HepG2 (cell line): ENCODE measurements at regions not wholly inside any gene's neighbourhood (a gene's known extent, or its start where the extent isn't known, plus 50 kb on each side); places are given as distances from the start of the nearest gene placed in this dataset.
A peak's percentile ranks its signal among the peaks of the same experiment; 100 is the strongest.

Experiments used
- ATAC-seq: fragments of 200-7000 bp; cut with Tn5 transposase; 3 replicates; pipeline ENCODE4 v1.9.1; 2020; ENCODE audit warnings: mild to moderate bottlenecking, moderate library complexity
- BruUV-seq: library from RNA; stranded (reverse); fragments of 400-500 nt; replicated peaks from 2 replicates; lab custom pipeline; 2021; lab: Mats Ljungman, UMichigan
- CTCF ChIA-PET: fragments of 300-600 bp; formaldehyde crosslinking; extraction: SDS; loops from one replicate; lab custom pipeline; 2021; ENCODE audit warnings: low total read pairs, inconsistent platforms, low intra/inter-chr PET ratio; lab: Yijun Ruan, JAX
- POLR2A ChIA-PET: fragments of 350-600 bp; sonication (Branson Sonifier 250); formaldehyde crosslinking; loops from one replicate; lab custom pipeline; 2020; ENCODE audit warnings: antibody characterized with exemption, inconsistent platforms; lab: Yijun Ruan, JAX
- DNase-seq: peaks from one replicate; pipeline ENCODE4 v3.0.0-alpha.2; 2015; ENCODE audit warnings: low spot score
- FAIRE-seq: peaks from 3 replicates; lab custom pipeline; 2011; peaks lifted over from hg19 to GRCh38; lab: Jason Lieb, UNC
- H2AFZ ChIP-seq: one replicate; pipeline ENCODE4 v1.6.1; 2011; ENCODE audit warnings: low read length, inconsistent platforms
- H3K27ac ChIP-seq: fragments of 300-600 bp; 3 replicates; pipeline ENCODE4 v1.8.0; 2011; ENCODE audit warnings: mixed run types, mild to moderate bottlenecking, mixed read lengths, low read length, inconsistent platforms; ENCODE audit not compliant: insufficient read depth; ENCODE audit errors: extremely low read length
- H3K27me3 ChIP-seq, 2 experiments: fragments of 200-600 bp in 1 of 2; 2 replicates in 1 of 2; 3 replicates in 1 of 2; pipeline versions ENCODE4 v1.6.0 to v1.8.0; 2011; ENCODE audit warnings: low read length in 2 of 2, mild to moderate bottlenecking in 2 of 2, moderate library complexity in 2 of 2, inconsistent platforms in 1 of 2; ENCODE audit not compliant: insufficient read depth in 2 of 2, control insufficient read depth in 1 of 2
- H3K36me3 ChIP-seq, 2 experiments: fragments of 200-600 bp in 1 of 2; replicated peaks in 1 of 2; 2 replicates in 1 of 2; 3 replicates in 1 of 2; pipeline versions ENCODE4 v1.5.1 to v1.8.0; 2011; ENCODE audit warnings: low read length in 2 of 2, inconsistent platforms in 1 of 2; ENCODE audit not compliant: insufficient read depth in 2 of 2, control insufficient read depth in 1 of 2
- H3K4me1 ChIP-seq: 2 replicates; pipeline ENCODE4 v1.5.1; 2012; ENCODE audit warnings: low read length, inconsistent platforms; ENCODE audit not compliant: insufficient read depth
- H3K4me2 ChIP-seq: 2 replicates; pipeline ENCODE4 v1.6.0; 2011; ENCODE audit warnings: low read depth, low read length, inconsistent platforms
- H3K4me3 ChIP-seq, 3 experiments: fragments of 200-600 bp in 1 of 3; sonication (generic), shearing (Covaris generic) in 1 of 3; replicated peaks in 1 of 3; 2 replicates each; pipeline ENCODE4 v1.5.1; 2011 to 2016; ENCODE audit warnings: low read length in 3 of 3, inconsistent platforms in 2 of 3, low read depth in 2 of 3, mild to moderate bottlenecking in 2 of 3, control low read depth in 1 of 3, mixed read lengths in 1 of 3; ENCODE audit not compliant: insufficient read depth in 1 of 3
- H3K79me2 ChIP-seq: one replicate; pipeline ENCODE4 v1.6.1; 2011; ENCODE audit warnings: low read length, inconsistent platforms; ENCODE audit not compliant: insufficient read depth
- H3K9ac ChIP-seq: 2 replicates; pipeline ENCODE4 v1.6.0; 2011; ENCODE audit warnings: mild to moderate bottlenecking, low read depth, low read length, inconsistent platforms; ENCODE audit not compliant: insufficient read depth
- H3K9me3 ChIP-seq: 2 replicates; pipeline ENCODE4 v1.5.1; 2012; ENCODE audit warnings: mild to moderate bottlenecking, low read length
- H4K20me1 ChIP-seq: 2 replicates; pipeline ENCODE4 v1.6.0; 2011; ENCODE audit warnings: inconsistent platforms, mild to moderate bottlenecking, low read length, moderate library complexity; ENCODE audit not compliant: insufficient read depth
- CENPX ChIP-seq: sonication (generic); formaldehyde crosslinking; IDR thresholded peaks from 2 replicates; pipeline ENCODE4 v1.9.0; 2021; ENCODE audit warnings: mild to moderate bottlenecking, missing genetic modification reagents, moderate library complexity
- KDM6A ChIP-seq: IDR thresholded peaks from 2 replicates; pipeline ENCODE4 v1.6.1; 2016; ENCODE audit warnings: low read depth
- STAG1 ChIP-seq: sonication (generic); formaldehyde crosslinking; IDR thresholded peaks from 2 replicates; pipeline ENCODE4 v1.4.0; 2020; ENCODE audit warnings: missing genetic modification reagents
- ZNF572 ChIP-seq: sonication (generic); formaldehyde crosslinking; IDR thresholded peaks from 2 replicates; pipeline ENCODE4 v1.5.1; 2020; ENCODE audit warnings: mild to moderate bottlenecking, missing genetic modification reagents
- ZSCAN22 ChIP-seq: sonication (generic); formaldehyde crosslinking; IDR thresholded peaks from 2 replicates; pipeline ENCODE4 v1.4.0; 2020; ENCODE audit warnings: mild to moderate bottlenecking, missing genetic modification reagents
- WGBS: methylation state at CpG from one replicate; pipeline ENCODE4 v1.1.6; 2017; ENCODE audit warnings: low lambda C conversion rate; 5-methylcytosine and 5-hydroxymethylcytosine counted together
- in situ Hi-C: cut with HindIII; loops from 2 replicates; pipeline ENCODE4 v1.10.0; 2017; ENCODE audit warnings: low pct_unique_long_range_greater_than_20kb; ENCODE audit not compliant: extremely low pct_ligation_motif_present
- intact Hi-C: fragments of 100-400 bp; cut with micrococcal nuclease; formaldehyde crosslinking; loops from one replicate; pipeline ENCODE4 v1.10.0; 2022; ENCODE audit not compliant: unreplicated experiment
- TF ChIP-seq, protein P1 (sequence below): IDR thresholded peaks from 2 replicates; pipeline ENCODE4 v1.6.1; 2012; ENCODE audit warnings: low read depth, low read length, improper control_type of control experiment
- TF ChIP-seq, protein P2 (sequence below): sonication (generic); formaldehyde crosslinking; IDR thresholded peaks from 2 replicates; pipeline ENCODE4 v1.4.0; 2020; ENCODE audit warnings: missing genetic modification reagents

DNA sequence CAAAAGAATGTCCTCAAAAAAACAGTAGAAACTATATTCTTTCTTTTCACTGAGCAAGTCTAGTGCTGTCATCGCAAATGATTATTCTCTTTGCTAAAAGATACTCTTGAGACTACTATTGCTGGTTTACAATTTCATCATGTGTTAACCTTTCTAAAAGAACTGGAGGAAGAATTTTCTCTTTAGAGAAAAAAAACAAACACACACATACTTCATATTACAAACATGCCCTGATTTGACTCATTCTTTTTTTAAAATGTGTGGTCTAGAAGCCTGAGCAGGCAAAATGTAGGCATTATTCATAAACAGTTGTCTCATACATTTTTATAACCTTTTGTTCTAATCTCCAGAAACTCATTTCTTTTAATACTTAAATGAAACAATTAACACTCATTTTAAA, 60.6 kb upstream of the FAT4 start (continued):
- TF ChIP-seq, protein P1, sequence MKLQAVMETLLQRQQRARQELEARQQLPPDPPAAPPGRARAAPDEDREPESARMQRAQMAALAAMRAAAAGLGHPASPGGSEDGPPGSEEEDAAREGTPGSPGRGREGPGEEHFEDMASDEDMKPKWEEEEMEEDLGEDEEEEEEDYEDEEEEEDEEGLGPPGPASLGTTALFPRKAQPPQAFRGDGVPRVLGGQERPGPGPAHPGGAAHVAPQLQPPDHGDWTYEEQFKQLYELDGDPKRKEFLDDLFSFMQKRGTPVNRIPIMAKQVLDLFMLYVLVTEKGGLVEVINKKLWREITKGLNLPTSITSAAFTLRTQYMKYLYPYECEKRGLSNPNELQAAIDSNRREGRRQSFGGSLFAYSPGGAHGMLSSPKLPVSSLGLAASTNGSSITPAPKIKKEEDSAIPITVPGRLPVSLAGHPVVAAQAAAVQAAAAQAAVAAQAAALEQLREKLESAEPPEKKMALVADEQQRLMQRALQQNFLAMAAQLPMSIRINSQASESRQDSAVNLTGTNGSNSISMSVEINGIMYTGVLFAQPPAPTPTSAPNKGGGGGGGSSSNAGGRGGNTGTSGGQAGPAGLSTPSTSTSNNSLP: no peak
- TF ChIP-seq ZSCAN22 (no peak), CENPX (CRISPR knock-in tag) (no peak), ZNF572 (CRISPR knock-in tag) (no peak)
- TF ChIP-seq, protein P2, sequence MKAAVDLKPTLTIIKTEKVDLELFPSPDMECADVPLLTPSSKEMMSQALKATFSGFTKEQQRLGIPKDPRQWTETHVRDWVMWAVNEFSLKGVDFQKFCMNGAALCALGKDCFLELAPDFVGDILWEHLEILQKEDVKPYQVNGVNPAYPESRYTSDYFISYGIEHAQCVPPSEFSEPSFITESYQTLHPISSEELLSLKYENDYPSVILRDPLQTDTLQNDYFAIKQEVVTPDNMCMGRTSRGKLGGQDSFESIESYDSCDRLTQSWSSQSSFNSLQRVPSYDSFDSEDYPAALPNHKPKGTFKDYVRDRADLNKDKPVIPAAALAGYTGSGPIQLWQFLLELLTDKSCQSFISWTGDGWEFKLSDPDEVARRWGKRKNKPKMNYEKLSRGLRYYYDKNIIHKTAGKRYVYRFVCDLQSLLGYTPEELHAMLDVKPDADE (CRISPR knock-in tag): no peak

DNA sequence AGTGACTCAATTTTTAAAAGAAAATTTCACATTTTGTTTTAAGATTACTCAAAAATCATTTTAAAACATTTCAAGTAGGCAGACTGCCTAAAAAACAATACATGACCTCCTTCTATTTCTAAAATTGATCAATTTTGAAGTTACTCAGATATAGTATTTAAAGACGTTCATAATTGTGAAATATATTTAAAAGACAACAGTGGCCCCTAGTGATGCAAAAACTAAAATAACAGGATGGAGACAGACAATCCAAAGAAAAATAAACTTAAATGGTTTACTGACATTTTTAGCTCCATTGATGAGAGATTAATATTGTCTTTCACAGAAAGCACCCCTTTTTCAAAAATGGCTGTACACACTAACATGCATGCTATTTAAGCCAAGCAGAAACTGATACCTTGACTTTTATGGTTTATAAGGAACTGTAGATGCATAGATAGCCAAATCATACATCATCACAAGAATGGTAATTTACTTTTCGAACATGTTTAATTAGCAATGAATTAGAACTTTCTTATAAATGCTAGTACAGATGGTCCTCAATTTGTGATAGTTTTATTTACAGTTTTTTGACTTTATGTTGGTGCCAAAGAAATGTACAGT, 69.8 kb upstream of the FAT4 start:
- no peaks in the 10 kb centered on the region for H3K27me3 ChIP-seq
- no peak overlapping the region for H3K27ac ChIP-seq
- WGBS: 0% methylated on average over 2 of the region's 2 CpGs
- H3K9me3 ChIP-seq: no peaks in the 10 kb centered on the region
- no peak overlapping the region for H2AFZ ChIP-seq
- no peaks in the 10 kb centered on the region for H4K20me1 ChIP-seq
- no peaks in the 10 kb centered on the region for H3K4me1 ChIP-seq
- POLR2A ChIA-PET: no interaction called here
- no peak overlapping the region for H3K9ac ChIP-seq
- no peaks in the 10 kb centered on the region for H3K36me3 ChIP-seq
- in situ Hi-C loops: loop anchor here (25.0 kb wide), 1 partner anchor 908 kb away; no protein-coding TSS in a partner anchor
- no peaks in the 10 kb centered on the region for H3K79me2 ChIP-seq
- CTCF ChIA-PET: interaction anchor here (0.7 kb wide), 1 partner anchor 911 kb away, joined by 4 read pairs; no protein-coding TSS in a partner anchor
- FAIRE-seq: no peak
- H3K4me3 ChIP-seq: no peak overlapping the region
- H3K4me2 ChIP-seq: no peak overlapping the region
- no peak for ATAC-seq
- peak; percentile 39; the same call in 1 of the 2 replicates for TF ChIP-seq STAG1 (CRISPR knock-in tag)
- no peak for TF ChIP-seq KDM6A
- no peak for DNase-seq
- BruUV-seq: no TSS peak
- intact Hi-C loops: no loop called here
